HG02973 (cell line): ENCODE measurements at regions not wholly inside any gene's neighbourhood (a gene's known extent, or its start where the extent isn't known, plus 50 kb on each side); places are given as distances from the start of the nearest gene placed in this dataset.
"Not testable (repeated sequence)": the region's sequence is repeated elsewhere in the genome, so short reads cannot be mapped to it uniquely, and the experiment has no call there.

Source experiments
- ATAC-seq: cut with Tn5 transposase; IDR thresholded peaks from one replicate; pipeline ENCODE4 v1.9.1; 2021; ENCODE audit warnings: moderate library complexity; ENCODE audit not compliant: unreplicated experiment

GRCh38 chr6:84967965-84968364 lies 203.6 kb upstream of the TBX18 start:
- ATAC-seq = no peak

GRCh38 chr6:84967389-84967788 lies 203.0 kb upstream of the TBX18 start:
- no peak for ATAC-seq

- ATAC-seq = no peak
Observed at GRCh38 chr6:84953111-84953755, 188.8 kb upstream of the TBX18 start.

- ATAC-seq = not testable (repeated sequence)
Observed at GRCh38 chr6:84944926-84945325, 180.5 kb upstream of the TBX18 start.

- ATAC-seq = no peak
Observed at GRCh38 chr6:84943905-84944304, 179.5 kb upstream of the TBX18 start.

- ATAC-seq = not testable (repeated sequence)
Observed at GRCh38 chr6:84941609-84942008, 177.2 kb upstream of the TBX18 start.

GRCh38 chr6:84929212-84929611 lies 164.8 kb upstream of the TBX18 start:
- ATAC-seq = no peak

GRCh38 chr6:84927551-84927950 lies 163.2 kb upstream of the TBX18 start:
- ATAC-seq = no peak

- no peak for ATAC-seq
Observed at GRCh38 chr6:84926189-84927155, 162.1 kb upstream of the TBX18 start.

GRCh38 chr6:84921891-84922290 lies 157.5 kb upstream of the TBX18 start:
- no peak for ATAC-seq

GRCh38 chr6:84920021-84920420 lies 155.6 kb upstream of the TBX18 start:
- ATAC-seq = no peak

GRCh38 chr6:84916704-84917103 lies 152.3 kb upstream of the TBX18 start:
- ATAC-seq = no peak

- no peak for ATAC-seq
Observed at GRCh38 chr6:84912472-84913322, 148.3 kb upstream of the TBX18 start.

GRCh38 chr6:84910906-84911607 lies 146.7 kb upstream of the TBX18 start:
- no peak for ATAC-seq

- no peak for ATAC-seq
Observed at GRCh38 chr6:84908304-84908904, 144.0 kb upstream of the TBX18 start.

GRCh38 chr6:84906514-84906913 lies 142.1 kb upstream of the TBX18 start:
- no peak for ATAC-seq

GRCh38 chr6:84905823-84906222 lies 141.4 kb upstream of the TBX18 start:
- no peak for ATAC-seq

- no peak for ATAC-seq
Observed at GRCh38 chr6:84902354-84902928, 138.0 kb upstream of the TBX18 start.

- no peak for ATAC-seq
Observed at GRCh38 chr6:84897988-84898594, 133.7 kb upstream of the TBX18 start.
